ENCODE measurements at regions not wholly inside any gene's neighbourhood (a gene's known extent, or its start where the extent isn't known, plus 50 kb on each side); places are given as distances from the start of the nearest gene placed in this dataset.

GRCh38 chr9:673264-673965 lies 168.1 kb upstream of the DMRT1 start:
- no peak for DNase-seq (ENCODE audit: low spot score)

DNA sequence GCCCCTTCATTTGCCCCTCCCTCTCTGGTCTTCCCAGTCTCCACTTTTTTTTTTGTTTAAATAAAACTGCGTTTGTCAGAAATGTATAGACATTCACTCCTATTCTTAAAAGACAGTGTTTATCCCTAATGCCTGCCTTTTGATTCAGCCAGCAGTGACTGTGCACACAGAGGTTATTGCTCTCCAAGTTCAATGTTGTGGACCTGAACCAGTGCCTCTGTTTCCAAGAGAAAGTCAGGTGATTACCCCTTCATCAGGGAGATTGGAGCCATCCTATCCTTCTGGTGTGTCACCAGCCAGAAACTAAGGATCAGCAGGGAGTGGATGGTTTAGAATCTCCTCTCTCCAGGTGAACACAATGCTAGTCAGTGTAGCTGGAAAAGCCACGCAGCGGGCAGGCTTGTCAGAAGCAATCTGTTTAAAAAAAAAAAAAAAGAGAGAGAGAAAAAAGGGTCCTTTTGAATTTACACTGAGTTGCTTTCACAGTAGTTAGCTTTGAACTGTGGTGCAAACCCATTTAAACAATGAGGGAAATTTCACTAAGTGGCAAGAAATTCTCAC lies 167.5 kb upstream of the DMRT1 start:
- DNase-seq (ENCODE audit: low spot score), result no peak

DNA sequence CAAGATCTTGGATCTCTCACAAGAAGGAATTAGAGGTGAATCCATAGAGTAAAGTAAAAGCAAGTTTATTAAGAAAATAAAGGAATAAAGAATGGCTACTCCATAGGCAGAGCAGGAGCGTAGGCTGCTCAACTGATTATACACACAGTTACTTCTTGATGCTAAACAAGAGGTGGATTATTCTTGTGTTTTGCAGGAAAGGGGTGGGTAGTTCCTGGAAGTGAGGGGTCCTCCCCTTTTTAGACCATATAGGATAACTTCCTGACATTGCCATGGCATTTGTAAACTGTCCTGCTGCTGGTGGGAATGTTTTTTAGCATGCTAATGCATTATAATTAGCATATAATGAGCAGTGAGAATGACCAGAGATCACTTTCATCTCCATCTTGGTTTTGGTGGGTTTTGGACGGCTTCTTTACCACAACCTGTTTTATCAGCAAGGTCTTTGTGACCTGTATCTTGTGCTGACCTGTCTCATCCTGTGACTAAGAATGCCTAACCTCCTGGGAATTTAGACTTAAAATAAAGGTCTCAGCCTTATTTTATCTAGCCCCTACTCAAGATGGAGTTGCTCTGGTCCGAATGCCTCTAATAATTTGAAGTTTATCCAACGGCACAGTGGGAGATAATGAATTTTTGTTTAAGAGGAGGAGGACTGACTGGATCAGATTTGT lies 165.7 kb upstream of the DMRT1 start:
- DNase-seq (ENCODE audit: low spot score), result no peak

DNA sequence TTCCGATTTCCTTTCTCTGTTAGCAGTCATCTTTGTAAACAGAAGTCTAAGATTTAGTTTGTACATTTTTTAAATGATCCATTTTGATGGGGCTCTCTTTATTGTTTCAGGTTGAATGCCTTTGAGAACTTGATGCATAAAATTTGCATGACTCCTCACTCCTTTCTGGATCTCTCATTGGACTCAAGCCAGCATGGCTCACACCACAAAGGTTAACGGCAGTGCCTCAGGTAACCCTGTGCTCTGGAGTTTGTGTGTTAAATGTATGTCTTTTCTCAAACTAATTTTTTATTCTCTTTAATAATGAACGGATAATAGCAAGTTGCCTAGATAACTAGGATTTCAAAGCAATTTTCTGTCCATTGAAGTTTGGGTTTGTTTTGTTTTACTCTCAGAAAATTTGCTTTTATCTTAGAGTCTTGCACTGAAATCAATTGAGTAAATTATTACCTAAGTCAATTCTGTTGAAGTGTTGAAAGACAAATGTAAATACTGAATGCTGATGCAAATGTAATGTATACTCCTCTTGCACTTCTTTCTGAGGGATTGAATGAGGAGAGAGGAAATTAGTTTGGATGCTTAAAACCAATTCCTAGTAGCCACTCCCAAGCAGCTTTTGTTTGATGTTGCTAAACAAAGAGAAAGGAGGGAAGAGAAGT lies 164.6 kb upstream of the DMRT1 start:
- DNase-seq (ENCODE audit: low spot score), result peak; percentile 16

DNA sequence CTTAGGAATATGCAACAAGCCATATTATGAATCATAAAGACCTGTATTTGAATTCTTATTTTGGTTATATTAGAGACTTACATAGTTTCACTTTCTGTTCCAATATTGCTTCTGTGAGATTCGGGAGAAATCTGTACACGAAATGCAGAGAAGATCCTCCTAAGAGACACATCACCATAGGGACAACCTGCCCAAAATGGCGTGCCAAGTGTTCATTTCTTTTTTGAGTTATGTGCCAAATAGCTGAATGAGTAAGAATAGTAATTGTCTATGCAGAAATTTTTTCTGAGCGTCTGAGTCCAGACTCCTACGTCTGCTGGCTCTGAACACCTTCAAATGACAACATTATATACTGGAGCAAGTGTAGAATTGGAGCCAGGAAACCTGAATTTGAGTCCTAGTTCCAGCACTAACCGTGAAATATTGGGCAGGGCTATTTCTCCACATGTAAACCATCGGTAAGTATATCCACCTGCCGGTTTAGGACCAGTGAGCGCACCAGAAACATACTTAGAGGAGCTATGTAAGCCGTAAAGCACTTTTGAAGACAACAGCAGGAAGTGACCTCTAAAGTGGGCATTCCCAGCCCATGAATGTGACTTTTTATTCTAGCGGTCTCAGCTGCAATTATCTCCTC lies 163.9 kb upstream of the DMRT1 start:
- DNase-seq (ENCODE audit: low spot score), result no peak

- DNase-seq (ENCODE audit: low spot score), result no peak
These were observed 162.6 kb upstream of the DMRT1 start for GRCh38 chr9:678897-679296.

- no peak for DNase-seq (ENCODE audit: low spot score)
These were observed 162.0 kb upstream of the DMRT1 start for GRCh38 chr9:679462-679861.

- no peak for DNase-seq (ENCODE audit: low spot score)
These were observed 161.4 kb upstream of the DMRT1 start for GRCh38 chr9:680106-680505.

- DNase-seq (ENCODE audit: low spot score), result peak; percentile 14
These were observed 158.6 kb upstream of the DMRT1 start for GRCh38 chr9:682633-683508.

DNA sequence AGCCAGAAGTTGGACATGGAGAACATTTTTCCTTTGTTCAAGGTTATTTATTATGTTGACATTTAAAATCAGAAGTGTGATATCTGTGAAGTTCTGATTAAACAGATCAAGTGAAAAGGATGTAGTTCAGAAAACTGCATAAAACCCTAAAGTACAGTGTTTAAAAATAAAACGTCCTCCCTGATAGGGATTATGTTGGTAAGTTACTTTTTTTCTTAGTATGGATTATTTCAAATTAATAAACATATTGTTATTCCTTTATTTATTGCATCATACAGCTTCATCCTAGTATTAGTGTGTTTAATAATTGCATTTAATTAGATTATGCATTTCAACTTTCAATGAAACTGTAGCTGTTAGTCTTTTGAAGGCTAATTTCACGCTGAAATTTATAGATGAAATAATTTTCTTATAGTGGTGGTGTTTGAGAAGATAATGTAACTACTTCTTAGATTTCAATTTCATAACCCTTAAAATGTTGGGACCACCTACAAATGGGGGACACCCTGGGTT lies 157.9 kb upstream of the DMRT1 start:
- no peak for DNase-seq (ENCODE audit: low spot score)

GRCh38 chr9:684054-684890 lies 157.2 kb upstream of the DMRT1 start:
- no peak for DNase-seq (ENCODE audit: low spot score)

DNA sequence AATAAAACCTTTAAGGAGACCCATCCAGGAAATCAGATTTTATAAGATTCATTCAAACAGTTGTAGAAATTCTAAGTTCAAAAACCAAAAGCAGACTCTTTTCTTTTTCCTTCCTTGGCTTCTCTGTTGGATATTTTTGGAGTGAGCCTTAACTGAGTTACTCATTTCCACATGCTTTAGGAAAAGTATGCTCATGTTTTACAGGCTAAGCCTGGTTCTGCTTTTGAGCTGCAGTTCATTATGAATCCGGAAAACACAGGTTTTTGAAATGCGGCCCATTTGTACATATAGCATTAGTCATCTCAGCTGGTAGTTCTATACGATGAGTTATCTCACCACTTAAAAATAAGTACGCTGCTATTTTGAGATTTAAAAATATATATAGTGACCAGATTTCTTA lies 156.6 kb upstream of the DMRT1 start:
- no peak for DNase-seq (ENCODE audit: low spot score)

GRCh38 chr9:686321-686813 lies 155.1 kb upstream of the DMRT1 start:
- DNase-seq (ENCODE audit: low spot score), result no peak

DNA sequence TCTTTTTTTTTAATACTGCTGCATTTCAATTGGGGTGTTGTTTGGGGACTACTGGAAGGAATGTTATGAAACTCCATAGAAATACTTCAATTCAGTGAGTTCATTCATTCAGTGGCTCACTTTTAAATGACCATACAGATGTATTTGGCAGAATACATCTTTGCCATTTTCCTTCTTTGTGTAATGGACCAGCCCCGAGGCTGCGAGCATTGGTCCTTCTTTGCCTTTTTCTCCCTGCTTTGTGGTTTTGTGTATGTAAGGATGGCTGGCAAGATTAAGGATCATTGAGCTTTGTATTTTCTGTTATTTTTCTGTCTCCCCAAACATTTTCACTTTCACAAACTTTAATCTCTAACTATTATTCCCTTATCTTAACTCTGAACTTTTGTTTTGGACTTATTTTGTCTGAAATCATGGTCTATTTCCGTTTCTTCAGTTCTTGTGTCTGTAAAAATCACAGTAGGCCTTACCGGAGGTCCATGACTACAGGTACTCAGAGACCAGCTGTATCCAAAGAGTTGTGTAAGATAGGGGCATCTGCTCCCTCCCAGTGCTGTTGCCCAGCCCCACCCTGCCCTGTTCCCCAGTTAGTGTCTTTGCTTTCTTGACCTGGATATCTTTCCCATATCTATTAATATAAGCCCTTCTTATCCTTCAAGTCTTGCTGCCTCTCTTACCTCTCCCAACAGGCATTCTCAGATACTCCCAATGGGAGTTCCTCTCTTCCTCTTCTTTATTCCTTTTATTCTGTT lies 154.3 kb upstream of the DMRT1 start:
- no peak for DNase-seq (ENCODE audit: low spot score)

DNA sequence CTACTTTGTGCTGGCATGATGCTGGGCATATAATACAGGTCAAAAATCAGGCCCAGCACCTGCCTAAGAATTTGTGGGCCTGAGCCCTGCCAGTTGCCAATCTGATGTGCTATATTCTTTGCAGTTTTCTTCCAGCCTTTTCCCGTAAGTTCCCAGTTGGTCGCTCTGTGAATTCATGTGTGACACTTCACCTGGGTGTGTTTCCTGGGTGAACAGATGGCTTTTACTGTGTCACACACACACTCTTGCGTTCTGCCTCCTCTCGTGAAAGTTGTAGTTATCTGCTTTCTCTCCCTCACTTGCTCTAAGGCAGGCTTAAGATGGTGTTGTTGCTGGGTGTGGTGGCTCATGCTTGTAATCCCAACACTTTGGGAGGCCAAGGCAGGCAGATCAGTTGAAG lies 153.5 kb upstream of the DMRT1 start:
- DNase-seq (ENCODE audit: low spot score), result no peak

DNA sequence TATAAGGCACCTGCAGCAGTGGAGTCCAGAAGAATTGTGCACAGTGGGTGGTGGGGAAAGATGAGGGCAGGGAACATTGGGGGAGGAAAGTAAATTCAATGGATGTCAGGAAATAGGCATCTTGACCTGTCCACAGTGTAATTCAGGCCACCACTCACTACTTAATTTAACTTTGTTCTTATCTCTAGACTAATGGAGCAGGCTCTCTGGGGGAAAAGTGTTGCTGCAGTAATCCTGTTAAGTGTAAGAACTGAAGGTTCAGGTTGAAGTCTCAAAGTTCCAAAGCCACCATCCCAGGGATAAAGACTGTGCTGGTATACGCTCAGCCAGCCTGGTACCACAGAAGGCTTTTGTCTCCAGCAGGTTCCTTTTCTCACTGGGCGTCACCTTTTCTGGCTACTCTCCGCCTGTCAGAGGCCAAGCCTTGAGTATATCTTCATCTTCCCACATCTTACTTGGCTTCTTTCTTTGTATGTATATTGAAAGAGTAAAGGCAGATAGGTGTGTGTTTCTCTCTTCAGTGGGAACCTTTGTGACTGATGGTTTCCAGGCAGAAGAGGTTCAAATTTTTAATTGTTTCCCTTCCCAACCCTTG lies 150.9 kb upstream of the DMRT1 start:
- no peak for DNase-seq (ENCODE audit: low spot score)

GRCh38 chr9:691825-692400 lies 149.6 kb upstream of the DMRT1 start:
- no peak for DNase-seq (ENCODE audit: low spot score)

DNA sequence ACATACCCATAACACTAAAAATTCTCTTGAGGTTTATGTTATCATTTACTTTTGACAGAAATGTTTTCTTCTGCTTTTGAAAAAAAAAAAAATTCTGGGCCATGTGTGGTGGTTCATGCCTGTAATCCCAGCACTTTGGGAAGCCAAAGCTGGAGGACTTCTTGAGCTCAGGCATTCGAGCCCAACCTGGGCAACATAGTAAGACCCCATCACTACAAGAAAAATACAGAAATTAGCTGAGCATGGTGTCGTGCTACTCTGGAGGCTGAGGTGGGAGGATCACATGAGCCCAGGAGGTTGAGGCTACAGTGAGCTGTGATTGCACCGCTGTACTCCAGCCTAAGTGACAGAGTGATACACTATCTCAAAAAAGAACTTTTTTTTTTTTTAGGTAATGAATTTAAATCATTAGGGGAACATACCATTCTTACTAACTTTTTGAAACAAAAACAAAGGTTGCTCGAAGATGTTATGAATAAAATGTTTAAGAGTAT lies 148.8 kb upstream of the DMRT1 start:
- DNase-seq (ENCODE audit: low spot score), result no peak

Data from LoVo (cell line).